ENCODE measurements at regions not wholly inside any gene's neighbourhood (a gene's known extent, or its start where the extent isn't known, plus 50 kb on each side); places are given as distances from the start of the nearest gene placed in this dataset.

DNA sequence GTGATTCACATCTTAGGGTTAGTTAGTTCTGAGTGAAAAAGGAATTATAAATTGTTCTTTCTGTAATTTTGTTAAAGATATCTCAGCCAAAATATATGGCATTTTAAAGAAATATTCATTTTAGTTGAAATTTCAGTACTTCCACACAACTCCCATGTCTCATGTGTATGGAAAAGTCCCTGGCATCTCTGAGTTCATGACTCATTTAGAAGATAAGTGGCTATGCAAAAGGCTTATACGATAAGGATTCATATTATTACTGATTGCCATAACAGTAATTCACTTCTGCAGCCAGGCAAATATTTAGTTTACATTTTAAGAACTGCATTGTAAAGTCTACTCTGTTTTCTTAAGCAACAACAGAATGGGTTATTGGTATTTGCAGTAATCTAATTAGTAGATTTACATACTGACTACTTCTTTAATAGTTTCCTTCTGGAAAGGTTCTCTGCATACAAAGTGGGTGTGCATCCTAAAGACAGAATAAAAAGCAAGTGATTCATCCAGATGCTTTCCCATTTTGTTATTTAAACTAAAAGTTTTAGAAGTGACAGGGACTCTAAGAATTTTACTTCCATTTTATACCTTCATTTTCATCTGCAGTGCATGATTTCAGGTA lies 682.4 kb upstream of the PABPC4L start:
- Histone ChIP-seq H3K9me3 (no peaks in the 10 kb centered on the region), H3K27ac (no peak overlapping the region), H3K4me1 (no peaks in the 10 kb centered on the region), H3K27me3 (no peaks in the 10 kb centered on the region), H3K4me3 (no peak overlapping the region), H3K36me3 (no peaks in the 10 kb centered on the region)
- no peak for TF ChIP-seq EP300 (IDR thresholded peaks at IDR 0.05)
- TF ChIP-seq, protein P1, sequence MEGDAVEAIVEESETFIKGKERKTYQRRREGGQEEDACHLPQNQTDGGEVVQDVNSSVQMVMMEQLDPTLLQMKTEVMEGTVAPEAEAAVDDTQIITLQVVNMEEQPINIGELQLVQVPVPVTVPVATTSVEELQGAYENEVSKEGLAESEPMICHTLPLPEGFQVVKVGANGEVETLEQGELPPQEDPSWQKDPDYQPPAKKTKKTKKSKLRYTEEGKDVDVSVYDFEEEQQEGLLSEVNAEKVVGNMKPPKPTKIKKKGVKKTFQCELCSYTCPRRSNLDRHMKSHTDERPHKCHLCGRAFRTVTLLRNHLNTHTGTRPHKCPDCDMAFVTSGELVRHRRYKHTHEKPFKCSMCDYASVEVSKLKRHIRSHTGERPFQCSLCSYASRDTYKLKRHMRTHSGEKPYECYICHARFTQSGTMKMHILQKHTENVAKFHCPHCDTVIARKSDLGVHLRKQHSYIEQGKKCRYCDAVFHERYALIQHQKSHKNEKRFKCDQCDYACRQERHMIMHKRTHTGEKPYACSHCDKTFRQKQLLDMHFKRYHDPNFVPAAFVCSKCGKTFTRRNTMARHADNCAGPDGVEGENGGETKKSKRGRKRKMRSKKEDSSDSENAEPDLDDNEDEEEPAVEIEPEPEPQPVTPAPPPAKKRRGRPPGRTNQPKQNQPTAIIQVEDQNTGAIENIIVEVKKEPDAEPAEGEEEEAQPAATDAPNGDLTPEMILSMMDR (IDR thresholded peaks at IDR 0.05), result no peak
- no peak for TF ChIP-seq POLR2A (IDR thresholded peaks at IDR 0.05)
- TF ChIP-seq POLR2AphosphoS5 (IDR thresholded peaks at IDR 0.05), result no peak
- DNase-seq (no peak), ATAC-seq (ENCODE audit: low FRiP score in 2 of 2) (no peak)
- WGBS, 2 donors, result 65 to 74% methylated on average over 1 of the region's 1 CpG

DNA sequence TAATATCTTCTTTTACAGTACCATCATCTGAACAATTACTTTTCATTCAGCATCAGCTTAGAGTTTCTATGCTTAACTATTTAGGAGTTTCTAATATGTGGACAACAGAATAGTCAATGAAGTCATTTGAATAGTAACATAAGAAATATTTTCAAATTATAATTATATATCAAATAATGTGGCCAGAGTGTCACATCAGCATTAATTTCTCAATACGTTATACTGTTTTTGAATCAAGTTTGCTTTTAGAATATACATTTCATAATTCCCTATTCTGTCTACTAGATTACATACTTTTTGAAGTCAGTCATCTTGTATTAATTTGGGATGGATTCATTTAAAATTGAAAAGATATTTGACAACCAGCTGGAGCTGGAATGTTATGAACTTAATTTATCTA lies 677.4 kb upstream of the PABPC4L start:
- TF ChIP-seq, protein P1 (IDR thresholded peaks at IDR 0.05), result no peak
- TF ChIP-seq POLR2AphosphoS5 (IDR thresholded peaks at IDR 0.05), result no peak
- no peak for TF ChIP-seq EP300 (IDR thresholded peaks at IDR 0.05)
- no peak for TF ChIP-seq POLR2A (IDR thresholded peaks at IDR 0.05)
- no peak for ATAC-seq (ENCODE audit: low FRiP score in 2 of 2)
- WGBS, 2 donors, result 92 to 95% methylated on average over 1 of the region's 1 CpG

DNA sequence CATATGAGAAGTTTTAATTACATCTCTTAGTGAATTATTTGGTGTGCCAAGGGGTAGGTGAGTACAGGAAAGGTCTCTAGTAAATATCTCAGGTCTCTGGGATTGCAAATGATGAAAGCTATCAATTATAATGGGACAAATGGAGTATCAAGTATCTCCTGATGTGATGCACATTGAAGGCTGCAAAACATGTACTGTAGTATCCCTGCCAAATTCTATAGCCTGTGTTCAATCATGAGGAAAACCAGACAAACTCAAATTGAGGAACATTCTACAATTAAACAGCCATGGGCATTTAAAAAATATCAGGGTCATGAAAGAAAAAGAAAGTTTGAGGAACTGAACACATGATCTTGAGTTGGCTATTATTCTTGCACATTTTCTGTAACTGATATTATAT lies 665.4 kb upstream of the PABPC4L start:
- H3K27ac ChIP-seq, result no peak overlapping the region
- no peaks in the 10 kb centered on the region for H3K4me1 ChIP-seq
- ATAC-seq (ENCODE audit: low FRiP score in 2 of 2) (no peak), DNase-seq (no peak)
- no peak overlapping the region for H3K4me3 ChIP-seq
- H3K9me3 ChIP-seq, result no peaks in the 10 kb centered on the region
- no peaks in the 10 kb centered on the region for H3K36me3 ChIP-seq
- no peak for TF ChIP-seq EP300 (IDR thresholded peaks at IDR 0.05)
- TF ChIP-seq, protein P1 (IDR thresholded peaks at IDR 0.05), result no peak
- no peaks in the 10 kb centered on the region for H3K27me3 ChIP-seq

More for the DNA sequence above, 677.4 kb upstream of the PABPC4L start:
- Histone ChIP-seq H3K27me3 (no peaks in the 10 kb centered on the region), H3K4me3 (no peak overlapping the region), H3K4me1 (no peaks in the 10 kb centered on the region), H3K36me3 (no peaks in the 10 kb centered on the region), H3K27ac (no peak overlapping the region), H3K9me3 (no peaks in the 10 kb centered on the region)
- no peak for DNase-seq

DNA sequence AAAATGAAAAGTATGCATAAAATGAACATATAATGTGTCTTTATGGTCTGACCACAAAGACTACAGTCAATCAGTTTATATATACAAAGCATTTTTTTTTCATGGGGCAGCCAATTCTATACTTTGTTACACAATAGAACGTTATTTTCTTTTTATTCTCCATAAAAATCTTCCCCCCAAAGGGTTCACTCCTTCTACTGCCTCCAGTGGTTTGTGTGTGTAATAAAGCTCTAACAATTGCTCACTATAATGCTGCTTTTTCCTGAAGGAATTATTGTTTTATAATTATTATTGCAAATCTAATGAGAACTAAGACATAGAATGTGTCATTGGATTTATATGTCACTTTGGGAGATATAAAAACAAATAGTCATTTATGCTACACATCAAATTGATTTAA lies 664.1 kb upstream of the PABPC4L start:
- H3K27me3 ChIP-seq, result no peaks in the 10 kb centered on the region
- H3K9me3 ChIP-seq, result no peaks in the 10 kb centered on the region
- ATAC-seq (ENCODE audit: low FRiP score in 2 of 2) (no peak), DNase-seq (no peak)
- H3K4me1 ChIP-seq, result no peaks in the 10 kb centered on the region
- no peaks in the 10 kb centered on the region for H3K36me3 ChIP-seq
- TF ChIP-seq EP300 (IDR thresholded peaks at IDR 0.05), result no peak
- no peak overlapping the region for H3K27ac ChIP-seq
- H3K4me3 ChIP-seq, result no peak overlapping the region
- 63 to 75% methylated on average over 1 of the region's 1 CpG for WGBS, 2 donors

DNA sequence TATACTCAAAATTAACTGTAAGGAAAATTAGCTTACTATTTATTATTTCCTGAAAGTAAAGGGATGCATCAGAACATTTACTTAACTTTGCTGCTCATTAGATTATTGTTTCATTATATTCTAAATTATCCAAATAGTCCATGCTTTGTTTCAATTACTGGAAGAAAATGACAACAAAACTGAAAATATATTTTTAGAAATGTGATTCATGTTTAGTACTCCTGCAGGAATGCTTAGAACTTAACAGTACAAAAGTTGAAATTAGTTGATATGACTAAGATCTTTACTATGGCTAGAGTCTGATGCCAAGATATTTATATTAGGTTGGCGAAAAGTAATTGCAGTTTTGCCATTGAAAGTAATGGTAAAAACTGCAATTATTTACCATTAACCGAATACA lies 660.5 kb upstream of the PABPC4L start:
- no peak for ATAC-seq (ENCODE audit: low FRiP score in 2 of 2)
- H3K36me3 ChIP-seq, result no peaks in the 10 kb centered on the region
- no peaks in the 10 kb centered on the region for H3K9me3 ChIP-seq
- WGBS, 2 donors, result 92 to 94% methylated on average over 2 of the region's 2 CpGs
- no peak overlapping the region for H3K27ac ChIP-seq
- no peaks in the 10 kb centered on the region for H3K4me1 ChIP-seq
- no peak overlapping the region for H3K4me3 ChIP-seq
- H3K27me3 ChIP-seq, result no peaks in the 10 kb centered on the region
- no peak for DNase-seq
- TF ChIP-seq POLR2A (IDR thresholded peaks at IDR 0.05) (no peak), POLR2AphosphoS5 (IDR thresholded peaks at IDR 0.05) (no peak), EP300 (IDR thresholded peaks at IDR 0.05) (no peak)
- TF ChIP-seq, protein P1 (IDR thresholded peaks at IDR 0.05), result no peak

Measured in upper lobe of left lung (tissue), 6 donors.